ENCODE measurements at regions not wholly inside any gene's neighbourhood (a gene's known extent, or its start where the extent isn't known, plus 50 kb on each side); places are given as distances from the start of the nearest gene placed in this dataset.

DNA sequence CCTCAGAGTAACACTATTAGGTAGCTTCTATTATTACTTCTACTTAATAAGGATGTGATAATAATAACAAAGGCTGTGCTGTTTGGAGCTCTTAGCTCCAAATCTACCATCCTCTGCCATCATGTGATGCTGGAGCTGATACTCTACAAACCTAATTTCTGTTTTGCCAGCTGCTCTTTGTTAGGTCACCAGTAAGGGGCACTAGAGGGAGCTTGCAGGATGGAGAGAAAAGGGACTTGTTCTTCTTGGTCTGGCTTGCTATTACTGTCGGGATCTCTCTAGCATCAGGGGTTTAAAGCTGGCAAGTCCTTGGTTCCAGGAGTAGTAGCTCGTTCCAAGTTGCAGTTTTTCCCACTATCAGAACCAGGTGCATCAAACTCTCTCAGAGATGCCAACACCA lies 194.9 kb upstream of the KBTBD8 start:
- DNase-seq (ENCODE audit: low read depth in 2 of 2) = no peak
- no peak overlapping the region for H3K4me3 ChIP-seq (replicated peaks in 1 of 2; ENCODE audit: low read depth in 2 of 2, low read length in 2 of 2)
- TF ChIP-seq, protein P1, sequence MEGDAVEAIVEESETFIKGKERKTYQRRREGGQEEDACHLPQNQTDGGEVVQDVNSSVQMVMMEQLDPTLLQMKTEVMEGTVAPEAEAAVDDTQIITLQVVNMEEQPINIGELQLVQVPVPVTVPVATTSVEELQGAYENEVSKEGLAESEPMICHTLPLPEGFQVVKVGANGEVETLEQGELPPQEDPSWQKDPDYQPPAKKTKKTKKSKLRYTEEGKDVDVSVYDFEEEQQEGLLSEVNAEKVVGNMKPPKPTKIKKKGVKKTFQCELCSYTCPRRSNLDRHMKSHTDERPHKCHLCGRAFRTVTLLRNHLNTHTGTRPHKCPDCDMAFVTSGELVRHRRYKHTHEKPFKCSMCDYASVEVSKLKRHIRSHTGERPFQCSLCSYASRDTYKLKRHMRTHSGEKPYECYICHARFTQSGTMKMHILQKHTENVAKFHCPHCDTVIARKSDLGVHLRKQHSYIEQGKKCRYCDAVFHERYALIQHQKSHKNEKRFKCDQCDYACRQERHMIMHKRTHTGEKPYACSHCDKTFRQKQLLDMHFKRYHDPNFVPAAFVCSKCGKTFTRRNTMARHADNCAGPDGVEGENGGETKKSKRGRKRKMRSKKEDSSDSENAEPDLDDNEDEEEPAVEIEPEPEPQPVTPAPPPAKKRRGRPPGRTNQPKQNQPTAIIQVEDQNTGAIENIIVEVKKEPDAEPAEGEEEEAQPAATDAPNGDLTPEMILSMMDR (IDR thresholded peaks at IDR 0.05; ENCODE audit: low read depth, low read length) = peak; percentile 35

DNA sequence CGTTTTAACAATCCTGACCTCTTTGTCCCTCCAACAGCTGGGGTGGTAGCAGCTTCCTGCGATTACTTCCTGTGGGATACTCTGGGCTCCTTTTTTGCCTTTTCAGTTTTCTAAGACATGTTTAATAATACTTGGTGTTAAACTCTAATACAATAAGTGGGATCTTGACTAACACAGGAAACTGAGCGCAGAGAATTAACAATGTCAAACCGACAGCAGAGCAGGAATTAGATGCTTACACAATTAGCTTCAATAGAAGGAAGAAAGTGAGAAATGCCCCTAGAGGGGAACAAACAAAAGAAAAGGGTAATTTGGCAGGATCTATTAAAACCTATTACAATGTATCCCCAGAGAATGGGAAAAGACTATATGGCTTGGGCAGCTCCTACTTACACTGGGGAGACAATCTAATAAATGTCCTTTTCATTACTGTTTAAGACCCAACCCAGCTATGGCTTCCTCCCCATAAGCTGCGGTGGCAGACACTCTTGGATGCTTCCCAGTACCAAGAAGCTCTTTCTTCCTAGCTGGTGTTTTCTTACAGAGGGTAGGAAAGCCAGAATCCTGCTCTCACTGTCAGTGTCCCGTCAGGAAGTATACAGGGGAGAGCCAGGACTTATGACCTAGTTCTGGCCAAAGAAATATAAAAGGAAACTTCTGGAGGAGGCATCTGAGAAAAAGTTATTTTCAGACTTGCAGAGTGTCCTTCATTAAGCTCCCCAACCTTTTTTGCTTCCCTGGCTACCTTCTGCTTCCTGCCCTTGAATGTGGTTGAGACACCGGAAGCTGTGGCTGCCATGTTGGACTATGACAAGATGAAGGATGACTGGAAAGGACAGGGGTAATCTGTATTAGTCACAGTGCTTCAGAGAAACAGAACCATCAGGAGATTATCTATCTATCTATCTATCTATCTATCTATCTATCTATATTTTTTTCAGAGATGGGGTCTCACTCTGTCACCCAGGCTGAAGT lies 194.1 kb upstream of the KBTBD8 start:
- no peak for DNase-seq (ENCODE audit: low read depth in 2 of 2)
- H3K4me3 ChIP-seq (replicated peaks in 1 of 2; ENCODE audit: low read depth in 2 of 2, low read length in 2 of 2) = no peak overlapping the region
- TF ChIP-seq, protein P1 (IDR thresholded peaks at IDR 0.05; ENCODE audit: low read depth, low read length) = no peak

DNA sequence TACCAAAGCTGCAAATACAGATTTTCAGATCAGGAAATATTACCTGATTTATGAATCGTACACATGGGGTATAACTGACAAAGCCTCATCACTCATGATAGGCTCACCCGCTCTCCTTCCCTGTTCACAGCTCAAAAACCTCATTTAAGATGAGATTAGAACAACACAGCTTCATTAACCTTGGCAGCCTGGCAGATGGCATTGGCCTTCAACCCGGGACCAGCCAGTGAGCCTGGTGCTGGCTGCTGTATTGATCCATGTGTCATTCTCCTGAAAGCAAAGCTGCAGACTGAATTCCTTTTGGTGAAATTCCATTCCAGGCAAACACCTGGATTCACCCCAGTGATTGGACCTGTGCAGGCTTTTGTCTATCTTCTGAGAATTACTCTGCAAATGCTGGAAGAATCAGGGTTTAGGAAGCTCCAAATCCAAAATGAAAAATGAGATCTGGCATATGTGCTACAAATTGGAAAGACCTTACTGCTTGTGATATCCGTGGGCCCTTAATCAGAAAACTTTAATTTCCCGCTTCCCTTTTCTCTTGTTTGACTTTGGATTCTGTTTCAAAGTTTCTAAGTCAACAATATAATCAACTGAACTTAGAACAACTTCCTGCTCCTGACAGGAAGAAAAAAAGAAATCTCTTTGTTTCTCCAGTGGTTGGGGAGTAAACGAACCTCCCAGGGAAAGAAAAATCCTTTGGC lies 189.1 kb upstream of the KBTBD8 start:
- TF ChIP-seq, protein P1 (IDR thresholded peaks at IDR 0.05; ENCODE audit: low read depth, low read length) = no peak
- H3K4me3 ChIP-seq (replicated peaks in 1 of 2; ENCODE audit: low read depth in 2 of 2, low read length in 2 of 2) = no peak overlapping the region
- no peak for DNase-seq (ENCODE audit: low read depth in 2 of 2)

DNA sequence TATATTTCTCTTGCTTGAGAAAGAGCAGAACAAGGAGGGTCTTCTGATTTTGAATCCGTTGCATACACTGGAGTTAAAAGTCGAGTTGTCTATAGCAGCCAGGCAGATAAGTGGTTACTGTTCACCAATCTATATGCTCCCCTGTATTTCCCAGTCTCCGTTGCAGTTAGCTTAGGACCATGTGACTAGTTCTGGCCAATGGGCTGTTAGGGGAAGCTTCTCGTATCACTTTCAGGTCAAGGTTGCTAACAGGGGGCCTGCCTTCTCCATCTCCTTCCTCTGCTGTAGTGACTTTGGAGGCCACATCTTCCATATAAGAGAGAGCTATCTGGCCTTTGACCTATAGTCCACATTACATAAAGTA lies 188.5 kb upstream of the KBTBD8 start:
- TF ChIP-seq, protein P1 (IDR thresholded peaks at IDR 0.05; ENCODE audit: low read depth, low read length) = no peak
- H3K4me3 ChIP-seq (replicated peaks in 1 of 2; ENCODE audit: low read depth in 2 of 2, low read length in 2 of 2) = no peak overlapping the region
- no peak for DNase-seq (ENCODE audit: low read depth in 2 of 2)

DNA sequence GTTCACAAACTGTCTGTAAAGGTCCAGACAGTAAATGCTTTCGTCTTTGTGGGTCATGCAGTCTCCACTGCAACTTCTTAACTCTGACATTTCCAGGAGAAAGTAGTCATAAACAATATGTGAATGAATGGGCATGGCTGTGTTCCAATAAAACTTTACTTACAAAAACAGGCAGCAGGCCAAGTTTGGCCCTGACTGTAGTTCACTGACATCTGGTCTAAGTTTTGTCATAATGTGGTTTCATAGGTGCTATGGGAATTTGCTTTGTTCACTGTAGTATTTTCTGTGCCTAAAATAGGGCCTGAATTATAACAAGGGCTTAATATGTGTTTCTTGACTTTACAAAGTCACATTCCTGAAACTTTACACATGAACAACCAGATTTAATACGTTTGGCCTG lies 186.0 kb upstream of the KBTBD8 start:
- H3K4me3 ChIP-seq (replicated peaks in 1 of 2; ENCODE audit: low read depth in 2 of 2, low read length in 2 of 2) = no peak overlapping the region
- DNase-seq (ENCODE audit: low read depth in 2 of 2) = peak; percentile 29 to 86
- TF ChIP-seq, protein P1 (IDR thresholded peaks at IDR 0.05; ENCODE audit: low read depth, low read length) = no peak

DNA sequence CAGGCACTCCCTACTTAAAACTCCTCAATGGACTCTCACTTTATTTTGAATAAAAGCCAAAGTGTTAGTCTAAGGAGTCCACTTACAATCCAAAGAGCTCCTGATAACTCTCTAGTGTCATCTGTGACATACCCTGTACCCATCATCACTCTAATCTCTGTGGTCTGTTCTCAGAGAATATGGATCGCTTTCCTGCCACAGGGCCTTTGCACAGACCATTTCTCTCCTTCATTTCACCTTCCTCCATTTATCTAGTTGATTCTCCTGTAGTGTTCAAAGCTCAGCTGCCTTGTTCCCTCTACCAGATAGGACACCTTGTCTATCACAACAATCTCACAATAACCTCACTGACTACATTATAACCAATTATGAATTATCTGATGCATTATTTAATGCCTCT lies 185.4 kb upstream of the KBTBD8 start:
- no peak for DNase-seq (ENCODE audit: low read depth in 2 of 2)
- H3K4me3 ChIP-seq (replicated peaks in 1 of 2; ENCODE audit: low read depth in 2 of 2, low read length in 2 of 2) = no peak overlapping the region
- TF ChIP-seq, protein P1 (IDR thresholded peaks at IDR 0.05; ENCODE audit: low read depth, low read length) = no peak

Measured in cardiac fibroblast (primary cell).